Psoas muscle (tissue), 7 donors: ENCODE measurements at regions not wholly inside any gene's neighbourhood (a gene's known extent, or its start where the extent isn't known, plus 50 kb on each side); places are given as distances from the start of the nearest gene placed in this dataset.

Experiments used
- ATAC-seq, 4 donors: fragments of 200-7000 bp; cut with Tn5 transposase; one replicate each; pipeline ENCODE4 v1.9.1; 2020; ENCODE audit warnings: moderate library complexity in 3 of 4, mild to moderate bottlenecking in 2 of 4
- DNase-seq, 2 donors: peaks; one replicate each; pipeline ENCODE4 v3.0.0-alpha.2; 2020
- H3K27ac ChIP-seq: fragments of 200-600 bp; one replicate; pipeline ENCODE4 v1.8.0; 2022
- H3K27me3 ChIP-seq, 3 donors: fragments of 200-600 bp in 1 of 3; one replicate each; pipeline versions ENCODE4 v1.6.1 to v1.8.0; 2013 to 2022; ENCODE audit warnings: low read length in 2 of 3, mild to moderate bottlenecking in 2 of 3, moderate library complexity in 1 of 3; ENCODE audit not compliant: insufficient read depth in 3 of 3
- H3K36me3 ChIP-seq, 2 donors: fragments of 200-600 bp in 1 of 2; one replicate each; pipeline versions ENCODE4 v1.6.1 to v1.8.0; 2013 to 2022; ENCODE audit warnings: low read depth in 1 of 2, mild to moderate bottlenecking in 1 of 2, moderate library complexity in 1 of 2; ENCODE audit not compliant: insufficient read depth in 1 of 2
- H3K4me1 ChIP-seq: fragments of 200-600 bp; one replicate; pipeline ENCODE4 v1.8.0; 2022
- H3K4me3 ChIP-seq: fragments of 200-600 bp; one replicate; pipeline ENCODE4 v1.8.0; 2022; ENCODE audit warnings: mild to moderate bottlenecking
- H3K9me3 ChIP-seq: fragments of 200-600 bp; one replicate; pipeline ENCODE4 v1.8.0; 2022
- WGBS, 3 donors: extraction: QIAGEN DNeasy Blood & Tissue Kit; methylation state at CpG; one replicate each; pipeline versions ENCODE4 v1.1.6 to v1.1.7; 2013; 5-methylcytosine and 5-hydroxymethylcytosine counted together
- intact Hi-C, 2 donors: fragments of 100-400 bp; cut with DNase I; formaldehyde crosslinking; loops; one replicate each; pipeline versions ENCODE4 v1.11.0 to v1.14.2; 2022
- TF ChIP-seq, protein P1 (sequence below): fragments of 200-600 bp; IDR thresholded peaks from one replicate; pipeline ENCODE4 v1.8.0; 2022; ENCODE audit warnings: antibody characterized with exemption
- donor health status: healthy with polysubstance abuse.
- donor health status: DM: no; HTN: no; CAD: no; lungs with moderate emphysema.
- donor health status: Bipolar disorder and iron deficiency.
- donor health status: healthy.
- donor health status: DM: yes; HTN: yes; CAD: no.
- donor health status: DM: no; HTN: no; CAD: no.
- donor health status: DM: yes; HTN: yes; CAD: no.

DNA sequence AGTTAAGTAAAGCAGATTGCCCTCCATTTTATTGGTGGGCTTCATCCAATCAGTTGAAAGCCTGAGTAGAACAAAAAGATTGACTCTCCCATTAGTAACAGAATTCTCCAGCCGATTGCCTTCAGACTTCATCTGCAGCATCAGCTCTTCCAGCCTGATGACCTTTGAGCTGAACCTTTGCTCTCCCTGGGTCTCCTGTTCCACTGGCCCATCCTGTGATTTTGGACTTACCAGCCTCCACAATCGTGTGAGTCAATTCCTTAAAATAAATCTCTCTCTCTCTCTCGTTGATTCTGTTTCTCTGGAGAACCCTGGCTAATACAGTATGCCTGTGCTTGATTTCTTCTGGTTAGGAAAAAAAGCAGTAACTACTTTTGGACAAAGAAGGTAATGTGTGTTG, 121.9 kb downstream of the OSTF1 start:
- H3K9me3 ChIP-seq: no peaks in the 10 kb centered on the region
- no peaks in the 10 kb centered on the region for H3K4me1 ChIP-seq
- 45 to 49% (median 45%) methylated on average over 3 of the region's 3 CpGs for WGBS, 3 donors
- no peak for ATAC-seq
- intact Hi-C loops: no loop called here
- no peaks in the 10 kb centered on the region for H3K36me3 ChIP-seq
- no peak for DNase-seq
- TF ChIP-seq, protein P1, sequence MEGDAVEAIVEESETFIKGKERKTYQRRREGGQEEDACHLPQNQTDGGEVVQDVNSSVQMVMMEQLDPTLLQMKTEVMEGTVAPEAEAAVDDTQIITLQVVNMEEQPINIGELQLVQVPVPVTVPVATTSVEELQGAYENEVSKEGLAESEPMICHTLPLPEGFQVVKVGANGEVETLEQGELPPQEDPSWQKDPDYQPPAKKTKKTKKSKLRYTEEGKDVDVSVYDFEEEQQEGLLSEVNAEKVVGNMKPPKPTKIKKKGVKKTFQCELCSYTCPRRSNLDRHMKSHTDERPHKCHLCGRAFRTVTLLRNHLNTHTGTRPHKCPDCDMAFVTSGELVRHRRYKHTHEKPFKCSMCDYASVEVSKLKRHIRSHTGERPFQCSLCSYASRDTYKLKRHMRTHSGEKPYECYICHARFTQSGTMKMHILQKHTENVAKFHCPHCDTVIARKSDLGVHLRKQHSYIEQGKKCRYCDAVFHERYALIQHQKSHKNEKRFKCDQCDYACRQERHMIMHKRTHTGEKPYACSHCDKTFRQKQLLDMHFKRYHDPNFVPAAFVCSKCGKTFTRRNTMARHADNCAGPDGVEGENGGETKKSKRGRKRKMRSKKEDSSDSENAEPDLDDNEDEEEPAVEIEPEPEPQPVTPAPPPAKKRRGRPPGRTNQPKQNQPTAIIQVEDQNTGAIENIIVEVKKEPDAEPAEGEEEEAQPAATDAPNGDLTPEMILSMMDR: no peak
- H3K27ac ChIP-seq: no peak overlapping the region
- H3K4me3 ChIP-seq: no peak overlapping the region
- H3K27me3 ChIP-seq: no peaks in the 10 kb centered on the region

DNA sequence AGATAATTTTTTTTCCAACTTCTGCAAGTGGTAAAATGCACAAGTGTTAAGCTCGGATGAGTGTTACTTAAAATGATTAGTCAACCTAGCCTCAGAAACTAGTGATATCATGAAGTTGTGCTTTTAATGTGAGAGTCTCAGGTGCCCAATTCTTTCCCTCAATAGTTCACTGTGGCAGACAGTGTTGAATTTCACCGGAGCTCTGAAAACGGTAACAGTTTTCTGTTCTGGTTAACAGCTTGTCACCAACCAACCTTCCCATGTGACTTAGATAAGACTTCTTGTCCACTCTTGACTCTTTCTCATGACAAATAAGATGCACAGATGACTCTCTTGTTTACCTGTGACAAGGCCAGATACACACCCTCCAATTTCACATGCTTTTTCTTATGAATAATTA, 125.5 kb downstream of the OSTF1 start:
- ATAC-seq: no peak
- Histone ChIP-seq H3K27ac (no peak overlapping the region), H3K36me3 (no peaks in the 10 kb centered on the region), H3K27me3 (no peaks in the 10 kb centered on the region), H3K4me3 (no peak overlapping the region), H3K4me1 (no peaks in the 10 kb centered on the region), H3K9me3 (no peaks in the 10 kb centered on the region)
- TF ChIP-seq, protein P1: no peak
- WGBS, 3 donors: 31 to 45% (median 39%) methylated on average over 3 of the region's 3 CpGs
- DNase-seq: no peak
- intact Hi-C loops: no loop called here

DNA sequence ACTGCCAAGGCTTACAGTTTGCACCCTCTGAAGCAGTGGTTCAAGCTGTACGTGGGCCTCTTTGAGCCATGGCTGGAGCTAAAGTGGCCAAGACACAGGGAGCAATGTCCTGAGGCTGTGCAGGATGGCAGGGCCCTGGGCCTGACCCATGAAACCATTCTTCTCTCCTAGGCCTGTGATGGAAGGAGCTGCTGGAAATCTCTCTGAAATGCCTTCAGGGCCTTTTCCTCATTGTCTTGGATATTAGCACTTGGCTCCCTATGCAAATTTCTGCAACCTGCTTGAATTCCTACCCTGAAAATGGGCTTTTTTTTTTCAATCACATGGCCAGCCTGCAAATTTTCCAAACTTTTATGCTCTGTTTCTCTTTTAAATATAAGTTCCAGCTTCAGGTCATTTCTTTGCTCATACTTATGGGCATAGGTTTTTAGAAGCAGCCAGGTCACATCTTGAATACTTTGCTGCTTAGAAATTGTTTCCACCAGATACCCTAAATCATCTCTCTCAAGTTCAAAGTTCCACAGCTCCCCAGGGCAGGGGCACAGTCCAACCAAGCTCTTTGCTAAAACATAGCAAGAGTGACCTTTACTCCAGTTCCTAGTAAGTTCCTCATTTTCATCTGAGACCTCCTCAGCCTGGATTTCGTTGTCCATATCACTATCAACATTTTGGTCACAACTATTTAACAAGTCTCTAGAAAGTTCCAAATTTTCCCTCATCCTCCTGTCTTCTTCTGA, 138.3 kb downstream of the OSTF1 start:
- H3K36me3 ChIP-seq: no peaks in the 10 kb centered on the region
- no peak overlapping the region for H3K4me3 ChIP-seq
- H3K27ac ChIP-seq: no peak overlapping the region
- no peaks in the 10 kb centered on the region for H3K27me3 ChIP-seq
- TF ChIP-seq, protein P1: no peak
- H3K9me3 ChIP-seq: no peaks in the 10 kb centered on the region
- ATAC-seq (no peak), DNase-seq (no peak)
- 62 to 80% (median 69%) methylated on average over 2 of the region's 2 CpGs for WGBS, 3 donors
- intact Hi-C loops: no loop called here
- no peaks in the 10 kb centered on the region for H3K4me1 ChIP-seq

DNA sequence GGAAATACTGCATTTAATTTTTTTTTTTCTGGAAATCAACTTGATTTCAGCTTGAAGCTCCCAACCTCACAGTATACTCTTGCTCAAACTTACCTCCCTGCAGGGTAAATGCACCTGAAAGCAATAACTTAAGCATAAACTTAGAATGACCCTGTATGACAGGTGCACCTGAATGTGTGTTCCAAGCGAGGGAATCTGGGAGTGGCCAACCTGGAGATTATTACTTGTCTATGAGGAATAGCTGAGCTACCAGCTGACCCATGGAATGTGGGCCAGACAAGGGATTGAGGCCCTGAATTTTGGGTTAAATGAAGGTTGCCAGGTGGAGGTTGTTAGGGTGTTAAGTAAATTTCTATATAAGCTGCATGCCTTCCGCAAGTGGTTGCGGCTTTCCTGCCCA, 140.6 kb downstream of the OSTF1 start:
- Histone ChIP-seq H3K4me3 (no peak overlapping the region), H3K9me3 (no peaks in the 10 kb centered on the region), H3K27me3 (no peaks in the 10 kb centered on the region), H3K4me1 (no peaks in the 10 kb centered on the region), H3K27ac (no peak overlapping the region), H3K36me3 (no peaks in the 10 kb centered on the region)
- ATAC-seq (no peak), DNase-seq (no peak)
- 70% methylated on average over 3 of the region's 3 CpGs for WGBS, 3 donors
- intact Hi-C loops: no loop called here
- TF ChIP-seq, protein P1: no peak
